ENCODE measurements at regions not wholly inside any gene's neighbourhood (a gene's known extent, or its start where the extent isn't known, plus 50 kb on each side); places are given as distances from the start of the nearest gene placed in this dataset.

GRCh38 chr12:113642216-113642615, 170.5 kb upstream of the LHX5 start:
- TF ChIP-seq CTCF (conservative IDR thresholded peaks at IDR 0.05; ENCODE audit: low read depth, low read length) (no peak), EZH2 (IDR thresholded peaks at IDR 0.05; ENCODE audit: borderline replicate concordance, low read depth, low read length, poor library complexity, severe bottlenecking) (no peak)

All from A673 (cell line).